Type B pancreatic cell (in vitro differentiated cells): ENCODE measurements at regions not wholly inside any gene's neighbourhood (a gene's known extent, or its start where the extent isn't known, plus 50 kb on each side); places are given as distances from the start of the nearest gene placed in this dataset.
A peak's percentile ranks its signal among the peaks of the same experiment; 100 is the strongest.

Experiments used
- DNase-seq: peaks from one replicate; pipeline ENCODE4 v3.0.0; 2021; ENCODE audit warnings: mixed read lengths; ENCODE audit not compliant: unreplicated experiment; ENCODE audit errors: extremely low spot score
- H3K27ac Mint-ChIP-seq: 2 replicates; pipeline ENCODE4 v1.8.0; 2021; ENCODE audit warnings: mild to moderate bottlenecking, mixed read lengths
- H3K27me3 Mint-ChIP-seq: 2 replicates; pipeline ENCODE4 v1.8.0; 2021; ENCODE audit warnings: mixed read lengths
- H3K36me3 Mint-ChIP-seq: 2 replicates; pipeline ENCODE4 v1.8.0; 2021; ENCODE audit warnings: mixed read lengths
- H3K4me1 Mint-ChIP-seq: one replicate; pipeline ENCODE4 v1.8.0; 2021; ENCODE audit warnings: mixed read lengths; ENCODE audit not compliant: unreplicated experiment
- H3K4me3 Mint-ChIP-seq: 2 replicates; pipeline ENCODE4 v1.8.0; 2021; ENCODE audit warnings: mild to moderate bottlenecking, mixed read lengths
- H3K9me3 Mint-ChIP-seq: 2 replicates; pipeline ENCODE4 v1.8.0; 2021; ENCODE audit warnings: mixed read lengths
- CTCF ChIP-seq: fragments of 200-600 bp; sonication (generic); conservative IDR thresholded peaks from 2 replicates; pipeline ENCODE4 v1.5.0; 2021; ENCODE audit warnings: antibody characterized with exemption, mild to moderate bottlenecking

- peaks cover 4% of the 10 kb centered on the region for H3K36me3 Mint-ChIP-seq
- peaks cover 33% of the 10 kb centered on the region for H3K4me1 Mint-ChIP-seq
- no peaks in the 10 kb centered on the region for H3K9me3 Mint-ChIP-seq
- no peak for DNase-seq
- no peak overlapping the region for H3K27ac Mint-ChIP-seq
- H3K4me3 Mint-ChIP-seq = no peak overlapping the region
- TF ChIP-seq CTCF = no peak
- peaks cover 37% of the 10 kb centered on the region for H3K27me3 Mint-ChIP-seq
Observed at GRCh38 chr16:86870380-86870779, 292.0 kb downstream of the FOXL1 start.

DNA sequence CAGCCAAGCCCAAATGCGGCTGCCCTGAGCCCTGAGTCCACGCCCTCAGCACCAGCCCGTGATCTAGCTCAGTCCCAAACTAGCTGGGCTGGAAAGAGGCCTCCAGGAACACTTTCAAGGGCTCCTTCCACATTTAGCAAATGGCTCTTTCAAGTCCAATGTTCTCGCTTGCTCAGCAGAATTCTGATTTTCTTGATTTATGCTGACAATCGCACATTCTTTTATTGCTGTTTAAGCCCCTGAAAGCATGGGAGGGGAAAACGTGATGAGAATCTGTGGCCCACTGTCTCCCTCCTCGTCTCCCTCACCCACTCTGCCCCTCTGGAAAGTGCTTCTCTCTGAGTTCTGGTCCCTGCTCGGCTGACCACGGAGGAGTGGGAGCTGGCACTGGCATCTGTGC lies 293.8 kb downstream of the FOXL1 start:
- H3K27ac Mint-ChIP-seq = no peak overlapping the region
- H3K27me3 Mint-ChIP-seq = peaks cover 42% of the 10 kb centered on the region
- H3K9me3 Mint-ChIP-seq = no peaks in the 10 kb centered on the region
- H3K36me3 Mint-ChIP-seq = peaks cover 4% of the 10 kb centered on the region
- no peak overlapping the region for H3K4me3 Mint-ChIP-seq
- DNase-seq = no peak
- no peak for TF ChIP-seq CTCF
- H3K4me1 Mint-ChIP-seq = peaks cover 24% of the 10 kb centered on the region

DNA sequence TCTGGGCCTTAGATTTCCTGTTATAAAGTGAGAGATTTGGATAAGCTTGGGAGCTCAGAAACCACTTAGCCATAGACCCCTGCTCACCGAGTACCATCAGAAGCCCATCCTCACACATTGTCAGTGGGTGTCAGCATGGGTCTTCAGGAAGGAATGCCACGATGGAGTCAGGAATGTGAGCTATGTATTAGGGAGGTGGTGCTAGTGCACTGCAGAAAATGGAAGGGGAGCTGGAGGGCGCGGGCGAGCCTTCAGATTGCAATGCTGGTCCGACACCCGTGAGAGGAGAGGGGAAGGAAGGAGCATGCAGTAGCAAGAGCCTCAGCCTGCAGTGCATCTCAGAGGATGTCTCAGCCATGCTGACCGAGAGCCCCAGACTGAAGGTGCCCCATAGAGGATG lies 294.5 kb downstream of the FOXL1 start:
- peaks cover 21% of the 10 kb centered on the region for H3K4me1 Mint-ChIP-seq
- no peak for DNase-seq

DNA sequence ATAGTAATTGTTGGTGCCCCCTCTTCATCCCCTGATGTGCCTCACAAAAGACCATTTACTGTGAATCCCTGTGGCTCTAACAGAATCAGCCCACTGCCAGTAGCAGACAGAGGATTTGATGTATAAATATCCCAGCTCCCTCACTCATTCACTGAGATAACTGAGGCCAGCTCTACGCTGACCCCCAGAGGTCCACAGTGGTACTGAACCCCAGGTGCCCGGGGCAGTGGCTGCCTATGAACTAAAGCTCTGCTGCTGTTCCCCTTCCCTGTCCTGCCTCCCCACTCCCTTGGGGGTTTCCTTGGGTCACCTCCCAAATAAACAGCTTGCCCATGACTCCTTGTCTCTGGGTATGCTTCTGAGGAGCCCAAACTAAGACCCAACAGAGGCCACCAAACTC lies 295.8 kb downstream of the FOXL1 start:
- Mint-ChIP-seq H3K27ac (no peak overlapping the region), H3K4me3 (no peak overlapping the region), H3K4me1 (peaks cover 25% of the 10 kb centered on the region), H3K36me3 (peaks cover 4% of the 10 kb centered on the region), H3K27me3 (peaks cover 47% of the 10 kb centered on the region), H3K9me3 (no peaks in the 10 kb centered on the region)
- no peak for DNase-seq
- TF ChIP-seq CTCF = peak; percentile 70

More for the DNA sequence above, 294.5 kb downstream of the FOXL1 start:
- no peak overlapping the region for H3K27ac Mint-ChIP-seq
- no peaks in the 10 kb centered on the region for H3K9me3 Mint-ChIP-seq
- no peak for TF ChIP-seq CTCF
- H3K36me3 Mint-ChIP-seq = peaks cover 4% of the 10 kb centered on the region
- H3K4me3 Mint-ChIP-seq = no peak overlapping the region
- peaks cover 43% of the 10 kb centered on the region for H3K27me3 Mint-ChIP-seq

GRCh38 chr16:86876499-86876898 lies 298.1 kb downstream of the FOXL1 start:
- Mint-ChIP-seq H3K4me1 (peaks cover 23% of the 10 kb centered on the region), H3K4me3 (no peak overlapping the region), H3K36me3 (peaks cover 4% of the 10 kb centered on the region), H3K27ac (no peak overlapping the region), H3K9me3 (no peaks in the 10 kb centered on the region), H3K27me3 (peaks cover 56% of the 10 kb centered on the region)
- DNase-seq = no peak
- no peak for TF ChIP-seq CTCF

- DNase-seq = no peak
- Mint-ChIP-seq H3K27me3 (peaks cover 60% of the 10 kb centered on the region), H3K9me3 (no peaks in the 10 kb centered on the region), H3K27ac (no peak overlapping the region), H3K4me1 (peaks cover 29% of the 10 kb centered on the region), H3K4me3 (no peak overlapping the region), H3K36me3 (peaks cover 4% of the 10 kb centered on the region)
- TF ChIP-seq CTCF = no peak
Observed at GRCh38 chr16:86877108-86877507, 298.8 kb downstream of the FOXL1 start.
